ENCODE measurements at regions not wholly inside any gene's neighbourhood (a gene's known extent, or its start where the extent isn't known, plus 50 kb on each side); places are given as distances from the start of the nearest gene placed in this dataset.

DNA sequence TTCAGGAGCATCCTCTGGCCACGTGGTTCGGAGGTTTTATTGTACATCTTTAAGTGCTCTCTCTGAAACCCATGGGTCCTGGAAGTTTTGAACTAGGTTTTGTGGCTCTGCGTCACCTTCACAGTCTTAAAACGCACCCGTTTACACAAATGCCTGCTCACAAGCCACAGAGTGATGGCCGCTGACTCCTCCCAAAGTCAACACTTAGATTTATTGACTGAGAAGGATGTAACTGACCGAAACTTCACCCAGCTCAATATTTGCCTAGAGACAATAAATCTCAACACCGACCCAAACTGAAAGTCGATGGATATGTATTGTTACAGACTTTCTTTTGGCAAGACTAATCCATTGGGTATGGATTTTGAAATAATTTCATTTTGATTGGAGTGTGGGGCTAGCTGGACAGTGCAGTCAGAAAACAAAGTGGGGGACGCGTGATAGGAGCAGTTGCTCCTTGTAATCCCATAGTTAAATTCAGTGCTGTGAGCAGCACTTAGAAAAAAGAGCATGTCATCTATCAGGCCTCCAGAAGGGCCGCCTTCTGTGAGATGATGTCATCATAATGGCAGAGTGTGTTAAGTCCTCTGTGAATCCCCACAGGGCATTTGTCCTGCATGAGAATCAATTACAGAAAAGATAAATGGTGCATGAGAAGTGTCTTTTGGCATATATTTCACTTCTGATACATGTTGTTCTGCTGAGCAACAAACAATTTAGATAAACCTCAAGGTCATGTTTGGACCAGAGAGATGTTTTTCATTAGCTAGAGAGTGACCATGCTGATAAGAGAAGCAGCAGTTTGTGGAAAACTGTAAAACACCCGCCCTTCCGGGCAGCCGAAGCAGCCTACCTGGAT lies 183.7 kb downstream of the INO80D start:
- DNase-seq = peak in 1 of 2 donors; percentile 7

DNA sequence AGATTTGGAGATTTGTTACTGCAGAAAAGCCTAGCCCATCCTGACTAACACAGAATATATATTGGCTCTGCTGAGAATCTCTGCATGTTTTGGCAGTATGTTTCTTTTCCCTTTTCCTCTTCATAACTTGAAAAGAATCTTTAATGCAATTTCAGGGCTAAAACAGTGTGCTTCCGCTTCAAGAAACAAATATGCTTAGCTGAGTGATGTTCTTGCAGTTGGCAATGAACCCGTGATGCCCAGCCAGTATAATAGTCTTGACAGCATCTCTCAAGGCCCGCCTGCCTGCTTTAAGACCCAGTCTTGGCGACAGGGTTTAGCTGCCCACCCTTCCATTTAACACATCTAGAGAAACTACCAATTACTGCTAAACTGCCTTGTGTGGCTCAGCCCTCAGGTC lies 184.5 kb downstream of the INO80D start:
- no peak for DNase-seq

DNA sequence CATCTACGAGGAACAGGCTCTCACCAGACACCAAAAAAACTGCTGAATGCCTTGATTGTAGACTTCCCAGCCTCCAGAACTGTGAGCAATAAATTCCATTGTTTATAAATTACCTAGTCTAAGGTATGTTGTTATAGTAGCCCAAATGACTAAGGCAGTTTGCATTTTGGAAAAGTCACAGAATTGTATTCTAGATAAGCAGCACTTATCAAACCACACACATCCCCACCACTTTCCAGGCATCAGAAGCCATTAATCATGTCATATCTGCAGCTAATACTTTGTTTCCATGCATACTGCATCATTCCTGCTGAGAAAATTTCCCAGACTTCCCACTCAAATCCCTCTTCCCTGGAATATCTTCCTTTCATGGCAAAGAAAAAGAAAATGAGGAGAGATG lies 187.2 kb downstream of the INO80D start:
- DNase-seq = no peak

DNA sequence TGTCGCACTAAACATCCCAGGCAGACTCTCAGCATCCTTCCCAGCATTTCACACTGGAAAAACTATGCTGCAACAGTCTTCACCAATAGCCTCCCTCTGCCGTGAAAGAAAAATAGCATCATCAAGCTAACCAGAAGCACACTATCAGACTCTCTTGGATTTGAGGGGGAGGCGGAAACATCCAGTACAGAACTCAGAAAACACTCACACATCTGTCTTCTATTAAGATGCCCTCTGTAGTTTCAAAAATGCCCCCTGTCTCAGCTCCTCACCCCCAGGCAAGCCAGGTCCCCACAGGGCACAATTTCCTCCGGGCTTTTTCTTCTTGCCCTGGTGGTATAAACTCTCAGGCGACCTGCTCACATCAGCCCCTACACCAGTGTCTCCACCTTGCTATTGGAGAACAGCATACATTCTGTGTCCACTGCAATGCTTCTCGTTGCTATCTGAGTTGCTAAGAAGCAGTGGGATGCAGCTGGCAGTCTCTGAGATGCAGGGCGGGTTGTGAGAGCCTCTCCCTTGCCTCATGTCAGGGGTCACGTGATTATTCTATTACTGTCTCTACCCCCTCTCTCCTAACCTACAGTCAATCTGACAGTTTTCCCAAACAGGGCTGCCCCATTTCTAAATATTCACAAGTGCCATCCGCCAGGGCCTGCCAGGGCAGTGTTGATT lies 189.9 kb downstream of the INO80D start:
- DNase-seq = no peak

DNA sequence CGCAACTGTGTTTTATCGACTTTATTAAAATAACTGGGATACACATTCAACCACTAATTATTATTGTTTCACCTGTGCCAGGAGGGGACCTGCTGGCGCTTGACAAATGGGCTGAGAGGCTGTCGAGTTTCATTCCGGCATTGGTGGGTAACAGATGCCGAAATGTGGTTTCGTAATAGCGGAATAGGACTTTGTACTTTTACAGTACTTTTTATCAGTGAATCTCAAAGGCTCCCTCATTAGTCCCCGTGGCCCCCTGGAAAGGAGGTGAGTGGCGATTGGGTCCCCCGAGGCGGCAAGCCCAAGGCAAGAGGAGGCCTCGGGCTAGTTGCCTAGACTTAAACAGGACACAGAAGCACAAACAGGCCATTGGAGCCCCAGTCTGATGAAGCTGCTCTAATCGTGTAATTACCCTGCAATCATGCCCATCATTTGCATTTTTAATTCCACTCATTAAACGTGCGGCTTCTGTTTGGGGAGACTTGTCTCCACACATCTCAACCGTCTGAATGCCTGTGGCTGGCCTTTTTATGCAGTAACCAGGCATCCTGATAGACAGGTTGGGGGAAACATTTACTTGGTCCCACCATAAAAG lies 193.2 kb downstream of the INO80D start:
- no peak for DNase-seq

DNA sequence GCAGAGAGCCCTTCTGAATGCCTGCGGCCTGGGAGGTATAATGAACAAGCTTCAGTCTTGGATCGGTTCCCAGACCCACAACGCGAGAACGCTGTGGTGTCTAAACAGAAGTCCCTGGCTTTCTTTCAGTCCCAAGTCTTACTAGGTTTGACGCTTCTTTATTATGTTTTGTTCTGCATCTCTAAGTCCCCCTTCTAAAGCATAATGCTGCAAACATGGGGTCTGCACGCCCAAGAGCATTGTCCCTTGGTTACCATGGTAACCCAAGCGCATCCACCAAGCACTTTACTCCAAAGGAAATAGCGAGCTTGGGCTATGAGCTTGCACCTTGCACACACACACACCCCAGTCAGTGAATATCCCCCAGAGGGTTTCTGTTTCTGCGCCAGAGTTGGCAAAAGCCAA lies 193.7 kb downstream of the INO80D start:
- no peak for DNase-seq

DNA sequence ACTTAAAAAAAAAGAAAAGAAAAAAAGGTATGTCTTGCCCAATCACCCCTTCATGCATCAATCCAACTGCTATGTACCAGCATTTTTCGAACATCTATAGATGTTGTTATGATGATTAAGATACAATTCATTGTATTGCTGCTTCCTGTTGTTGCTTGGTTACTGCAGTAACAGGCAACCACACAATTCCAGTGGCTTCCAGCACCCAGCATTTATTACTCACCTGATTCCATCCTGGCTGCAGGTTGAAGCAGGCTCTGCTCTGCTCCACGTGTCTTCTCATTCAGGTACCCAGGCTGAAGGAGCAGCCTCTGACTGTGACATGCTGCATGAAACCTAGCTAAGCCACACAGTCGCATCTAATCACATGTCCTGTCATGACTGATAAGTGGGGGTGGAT lies 196.9 kb downstream of the INO80D start:
- no peak for DNase-seq

DNA sequence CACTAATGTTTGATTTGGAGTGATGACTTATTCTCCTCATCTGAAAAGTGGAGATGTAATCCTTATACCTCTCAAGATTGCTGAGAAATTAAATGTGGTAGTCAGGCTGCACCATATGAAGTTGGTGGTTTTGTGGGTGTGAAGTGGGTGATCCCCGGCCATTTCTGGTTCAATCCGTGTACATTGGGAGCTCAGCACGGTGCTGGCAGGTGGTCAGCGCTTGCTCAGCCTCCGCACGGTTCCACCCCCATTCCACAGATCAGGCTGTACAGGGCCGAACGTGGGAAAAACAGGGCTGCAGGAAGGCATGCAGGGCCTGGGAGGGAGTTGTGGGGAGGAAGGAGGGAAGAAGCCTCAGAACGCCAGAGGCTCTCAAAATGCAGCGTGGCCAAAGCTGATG lies 198.3 kb downstream of the INO80D start:
- no peak for DNase-seq

DNA sequence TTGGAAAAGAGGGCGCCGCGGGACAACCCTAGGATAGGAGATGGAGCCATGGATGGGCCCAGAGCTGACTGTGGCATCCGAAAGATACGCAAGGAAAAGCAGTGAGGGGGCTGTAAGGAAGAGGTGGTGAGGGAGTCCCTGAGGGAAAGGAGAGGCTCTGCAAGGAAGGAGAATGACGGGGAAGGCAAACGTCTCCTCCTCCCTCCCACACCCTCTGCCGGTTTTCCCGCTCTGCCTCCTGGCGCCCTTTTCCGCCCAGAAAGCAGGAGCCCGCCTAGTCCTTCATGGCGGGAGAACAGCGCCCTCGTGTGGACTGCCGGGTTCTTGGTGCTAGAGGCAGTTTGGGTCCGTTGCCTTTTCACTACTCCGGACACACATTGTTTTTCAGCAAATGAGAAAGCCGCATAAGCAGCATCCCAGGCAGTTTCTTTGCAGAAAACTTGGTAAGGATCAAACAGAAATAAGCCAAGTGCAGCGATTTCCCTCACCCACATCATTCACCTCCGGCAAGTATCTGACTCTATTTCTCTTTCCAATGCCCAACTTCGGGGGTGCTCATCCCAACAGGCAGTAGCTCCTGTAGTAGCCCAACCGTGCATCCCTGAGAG lies 200.4 kb downstream of the INO80D start:
- DNase-seq = peak; percentile 54 to 96

DNA sequence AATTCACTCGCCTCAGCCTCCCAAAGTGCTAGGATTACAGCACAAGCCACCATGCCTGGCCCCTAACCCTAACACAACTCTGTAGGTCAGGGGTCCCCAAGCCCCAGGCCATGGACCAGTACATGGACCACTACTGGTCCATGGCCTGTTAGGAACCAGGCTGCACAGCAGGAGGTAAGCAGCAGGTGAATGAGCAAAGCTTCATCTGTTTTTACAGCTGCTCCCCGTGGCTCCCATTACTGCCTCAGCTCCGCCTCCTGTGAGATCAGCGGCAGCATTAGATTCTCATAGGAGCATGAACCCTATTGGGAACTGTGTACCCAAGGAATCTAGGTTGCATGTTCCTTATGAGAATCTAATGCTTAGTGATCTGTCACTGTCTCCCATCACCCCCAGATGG lies 201.7 kb downstream of the NRP2 start:
- no peak for DNase-seq

DNA sequence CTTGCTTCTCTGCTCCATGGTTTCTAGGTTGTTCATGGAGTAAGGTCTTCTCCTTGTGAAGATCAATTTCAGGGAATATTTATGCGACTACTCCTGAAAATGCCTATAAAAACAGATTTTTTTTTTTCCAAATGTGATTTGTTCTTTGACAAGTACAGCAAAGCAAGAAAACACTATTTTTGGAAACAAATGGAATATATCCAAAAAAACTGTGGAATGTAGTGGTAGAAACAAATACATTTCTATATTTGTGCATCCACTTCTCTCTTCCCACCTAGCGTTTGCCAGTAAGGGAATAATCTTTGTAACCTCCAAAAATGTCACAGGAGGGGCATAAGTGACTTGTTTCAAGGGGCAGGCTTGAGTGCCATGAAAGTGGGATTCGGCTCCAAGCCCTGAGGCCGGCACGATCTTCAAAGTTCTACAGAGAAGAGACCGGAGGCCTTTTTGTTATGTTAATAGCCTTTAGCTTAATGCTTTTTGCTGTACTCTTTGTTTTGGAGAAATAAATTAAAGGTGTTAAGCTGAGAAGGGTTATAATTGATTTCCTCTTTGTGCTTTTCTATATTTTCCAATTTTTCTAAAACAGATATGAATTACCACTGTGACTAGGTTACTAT lies 200.6 kb downstream of the NRP2 start:
- DNase-seq = no peak

DNA sequence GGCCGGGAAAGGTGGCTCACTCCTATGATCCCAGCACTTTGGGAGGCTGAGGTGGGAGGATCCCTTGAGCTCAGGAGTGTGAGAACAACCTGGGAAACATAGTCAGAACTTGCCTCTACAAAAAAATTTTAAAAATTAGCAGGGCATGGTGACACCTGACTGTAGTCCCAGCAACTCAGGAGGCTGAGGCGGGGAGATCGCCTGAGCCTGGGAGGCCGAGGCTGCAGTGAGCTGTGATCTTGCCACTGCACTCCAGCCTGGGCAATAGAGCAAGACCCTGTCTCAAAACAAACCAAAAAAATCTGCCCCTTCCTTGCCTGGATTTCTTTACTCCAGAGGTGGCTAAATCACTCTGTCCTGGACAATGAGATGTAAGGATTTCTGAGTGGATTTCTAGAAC lies 197.7 kb downstream of the NRP2 start:
- DNase-seq = no peak

DNA sequence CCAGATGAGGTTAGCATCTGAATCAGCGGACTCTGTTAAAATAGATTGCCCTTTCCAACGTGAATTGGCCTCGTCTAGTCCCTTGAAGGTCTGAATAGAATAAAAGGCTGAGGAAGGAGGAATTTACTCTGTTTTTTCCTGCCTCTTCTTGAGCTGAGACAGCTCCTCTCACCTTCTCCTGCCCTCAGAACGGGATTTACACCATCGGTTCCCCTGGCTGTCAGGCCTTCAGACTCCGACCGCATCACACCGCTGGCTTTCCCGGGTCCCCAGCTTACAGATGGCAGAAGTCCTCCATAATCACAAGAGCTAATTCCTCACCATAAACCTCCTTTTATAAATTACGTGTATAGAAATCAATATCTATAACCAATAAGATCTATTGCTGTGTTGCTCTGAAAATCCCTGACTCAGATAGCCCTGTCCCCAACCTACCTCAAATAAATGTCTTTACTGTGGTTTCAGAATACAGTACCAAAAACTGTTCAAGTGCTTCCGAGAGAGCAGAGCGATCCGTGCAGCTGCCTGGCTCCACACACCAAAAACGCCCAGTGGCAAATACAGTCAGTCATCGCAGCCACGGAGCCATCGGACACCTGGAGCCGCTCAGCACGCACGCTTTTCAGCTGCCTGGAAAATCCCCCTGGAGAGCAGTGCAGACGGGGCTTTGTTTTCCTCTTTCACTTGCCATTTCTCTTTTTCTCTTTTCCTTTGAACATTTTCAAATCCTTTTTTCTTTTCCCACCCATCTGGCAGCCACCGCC lies 196.9 kb downstream of the NRP2 start:
- no peak for DNase-seq

DNA sequence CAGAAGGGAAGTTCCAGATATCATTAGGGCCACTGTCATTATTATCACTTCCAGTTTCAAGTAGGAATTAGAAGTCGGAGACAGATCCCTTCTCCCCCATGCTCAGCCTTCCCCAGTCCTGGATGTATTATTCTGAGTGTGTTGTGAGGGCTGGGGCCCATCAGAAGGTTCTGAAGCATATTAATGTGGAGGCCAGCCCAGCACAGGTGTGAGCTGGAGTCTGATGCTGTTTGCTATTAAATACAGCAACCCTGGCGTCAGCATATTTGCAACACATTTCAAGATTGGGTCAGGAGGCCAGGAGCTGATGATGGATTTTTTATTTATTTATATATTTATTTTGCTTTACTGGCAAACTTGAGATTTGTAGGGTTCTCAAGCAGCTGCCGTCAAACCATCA lies 195.2 kb downstream of the NRP2 start:
- DNase-seq = no peak

DNA sequence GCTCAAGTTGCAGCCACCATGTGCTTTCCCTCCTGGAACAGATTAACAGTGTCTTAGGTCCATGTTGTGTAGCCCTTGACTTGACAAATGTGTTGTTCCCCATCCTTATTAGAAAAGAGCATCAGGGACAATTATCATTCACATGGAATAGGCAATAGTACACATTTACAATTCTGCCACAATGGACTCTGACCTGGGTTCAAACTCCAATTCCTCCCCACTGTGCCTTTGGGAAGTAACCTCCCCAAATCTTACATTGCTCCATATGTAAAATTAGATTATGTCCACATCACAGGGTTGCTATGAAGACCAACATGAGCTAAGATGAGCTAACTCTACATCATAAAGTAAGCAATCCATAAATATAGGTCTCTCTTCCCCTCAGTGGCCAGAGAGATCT lies 193.8 kb downstream of the NRP2 start:
- no peak for DNase-seq

DNA sequence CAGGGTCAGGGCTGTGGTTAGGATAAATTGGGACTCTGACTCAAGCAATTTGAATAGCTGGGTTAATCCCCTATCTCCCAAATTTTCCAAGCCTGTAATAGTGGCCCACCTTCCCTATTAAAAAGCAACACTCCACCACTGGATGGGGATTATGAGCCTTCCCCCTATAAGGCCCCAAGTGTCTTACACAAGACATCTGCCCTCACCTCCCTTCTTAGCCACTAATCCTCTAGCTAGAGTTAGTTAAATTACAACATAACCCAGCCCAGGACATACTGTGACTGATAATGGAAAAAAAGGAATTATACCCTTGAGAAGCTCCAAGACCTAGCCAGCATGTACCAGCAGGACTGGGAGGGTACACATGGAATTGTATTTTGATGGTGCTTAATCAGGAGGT lies 190.4 kb downstream of the NRP2 start:
- DNase-seq = no peak

DNA sequence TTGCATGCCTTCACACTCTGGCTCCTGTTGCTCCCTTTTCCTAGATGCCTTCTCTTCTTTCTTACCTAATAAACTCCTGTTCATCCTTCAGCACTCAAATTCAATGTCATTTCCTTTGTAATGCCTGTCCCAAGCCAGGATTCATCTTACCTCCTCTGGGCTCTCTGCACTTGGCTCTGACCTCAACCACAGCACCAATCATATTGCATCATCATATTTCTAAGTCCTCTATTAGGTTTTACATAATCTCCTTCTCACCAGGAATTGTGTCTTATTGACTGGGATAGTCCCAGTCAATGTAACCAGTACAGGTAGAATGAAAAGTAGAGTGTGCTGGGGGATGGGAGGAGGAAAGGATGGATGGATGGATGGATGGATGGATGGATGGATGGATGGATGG lies 187.1 kb downstream of the NRP2 start:
- DNase-seq = peak; percentile 4 to 5

DNA sequence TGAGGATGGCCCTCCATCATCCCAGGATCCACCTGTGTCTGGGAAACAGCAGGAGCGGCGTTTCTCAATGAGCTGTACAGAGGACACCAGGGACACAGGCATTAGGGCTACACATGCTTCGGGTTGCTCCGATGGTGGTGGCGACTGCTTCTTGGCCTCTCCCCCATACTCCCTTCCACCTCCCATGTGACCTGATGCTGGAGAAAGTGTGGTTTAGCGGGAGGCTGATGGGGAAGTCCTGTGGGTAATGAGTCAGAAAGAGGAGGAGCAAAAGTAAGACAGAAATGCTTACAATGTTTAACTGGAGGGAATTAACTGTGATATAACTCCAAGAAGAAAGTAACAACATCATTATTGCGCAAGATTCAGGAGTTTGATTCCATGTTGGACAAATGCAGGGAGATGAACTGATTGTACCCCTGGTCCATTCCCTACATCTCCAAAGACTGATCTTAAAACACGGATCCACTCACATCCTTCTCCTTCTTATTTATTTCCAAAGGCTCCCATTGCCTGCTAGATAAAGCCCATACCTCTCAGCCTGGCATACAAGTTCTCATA lies 186.6 kb downstream of the NRP2 start:
- DNase-seq = peak; percentile 82 to 85

DNA sequence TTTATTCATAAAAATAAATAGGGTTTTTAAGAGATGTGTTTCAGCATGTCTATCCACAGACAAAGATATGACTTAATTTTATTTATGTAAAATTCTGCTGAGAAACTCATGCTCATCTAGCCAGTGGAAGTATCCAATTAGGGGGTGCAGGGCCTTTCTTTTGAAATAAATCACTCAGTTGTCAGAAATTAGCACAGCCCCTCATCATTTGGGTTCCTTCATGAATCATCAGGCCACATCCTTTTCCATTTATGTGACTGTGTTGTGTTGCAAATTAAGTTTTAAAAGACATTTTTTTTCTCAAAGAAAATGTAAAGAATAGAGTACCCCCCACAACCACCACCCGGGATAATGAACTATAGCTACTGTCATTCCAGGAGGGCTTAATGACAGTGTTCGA lies 185.8 kb downstream of the NRP2 start:
- DNase-seq = no peak

DNA sequence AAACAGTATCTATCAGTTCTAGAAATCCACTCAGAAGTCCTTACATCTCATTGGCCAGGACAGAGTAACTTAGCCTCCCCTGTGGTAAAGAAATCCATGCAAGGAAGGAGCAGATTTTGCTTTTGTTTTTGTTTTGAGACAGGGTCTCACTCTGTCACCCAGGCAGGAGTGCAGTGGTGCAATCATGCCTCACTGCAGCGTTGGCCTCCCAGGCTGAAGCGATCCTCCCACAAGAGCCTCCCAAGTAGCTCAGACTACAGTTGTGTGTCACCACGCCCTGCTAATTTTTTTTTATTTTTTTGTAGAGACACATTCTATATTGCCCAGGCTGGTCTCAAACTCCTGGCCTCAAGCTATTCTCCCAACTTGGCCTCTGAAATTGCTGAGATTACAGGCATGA lies 185.1 kb downstream of the NRP2 start:
- DNase-seq = no peak

DNA sequence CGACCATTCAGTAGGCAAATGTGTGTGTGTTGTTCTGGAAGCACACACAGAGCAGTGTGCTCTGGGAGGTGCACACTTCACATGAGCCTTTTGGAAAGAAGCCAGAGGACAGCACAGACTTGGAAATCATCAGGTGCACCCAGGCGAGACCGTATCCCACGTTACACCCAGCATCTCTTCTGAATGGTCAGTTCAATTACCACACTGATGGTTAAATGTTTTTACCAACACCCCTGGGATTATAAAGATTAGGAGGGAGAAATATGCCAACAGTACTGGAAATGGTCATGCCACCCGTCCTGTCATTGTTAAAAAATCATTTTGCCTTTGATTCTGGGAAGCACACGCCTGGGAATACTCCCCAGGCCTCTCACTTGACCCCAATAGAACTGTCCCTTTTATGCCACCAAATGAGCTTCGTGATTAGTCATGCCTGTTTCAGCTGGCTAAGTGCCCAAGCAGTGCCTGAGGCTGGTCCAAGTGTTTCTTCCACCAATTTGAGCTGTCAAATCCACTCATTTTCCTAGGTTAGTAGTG lies 183.7 kb downstream of the NRP2 start:
- no peak for DNase-seq

DNA sequence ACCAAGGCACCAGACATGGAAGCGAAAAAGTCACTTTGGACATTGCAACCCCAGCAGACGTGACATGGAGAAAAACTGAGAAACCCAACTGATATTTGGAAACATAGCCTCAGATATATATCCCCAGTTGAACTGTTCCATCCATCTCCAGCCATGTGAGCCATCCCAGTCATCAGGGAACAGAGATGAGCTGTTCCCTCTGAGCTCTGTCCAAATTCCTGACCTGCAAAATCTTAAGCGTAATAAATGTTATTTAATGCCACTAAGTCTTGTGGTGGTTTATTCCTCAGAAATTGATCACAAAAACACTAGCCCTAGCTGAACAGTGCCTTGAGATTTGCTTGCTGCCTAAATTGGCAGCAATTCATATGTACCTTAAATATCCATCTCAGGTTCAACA lies 182.8 kb downstream of the NRP2 start:
- no peak for DNase-seq

Data from inflammatory macrophage treated with lipopolysaccharide for 1 hour (primary cell).